ENCODE measurements at regions not wholly inside any gene's neighbourhood (a gene's known extent, or its start where the extent isn't known, plus 50 kb on each side); places are given as distances from the start of the nearest gene placed in this dataset.

DNA sequence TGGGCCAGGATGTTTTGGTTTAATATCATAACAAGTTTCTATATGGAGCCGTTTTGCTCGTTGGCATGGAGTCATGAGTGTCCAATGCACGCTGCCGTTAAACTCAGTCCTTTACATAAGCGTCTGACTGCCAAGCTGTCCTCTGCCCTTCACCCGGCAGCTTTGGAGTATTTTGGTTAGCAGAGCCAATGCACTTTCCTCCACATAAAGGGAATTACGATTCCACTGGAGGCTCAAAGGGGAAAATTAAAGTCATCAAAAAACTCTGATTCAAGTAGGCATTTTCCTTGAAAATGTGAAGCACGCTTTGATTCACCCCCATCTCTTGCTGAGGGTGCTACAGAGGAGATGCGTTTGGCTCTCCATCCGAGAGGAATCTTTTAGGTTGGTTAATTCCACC lies 144.4 kb upstream of the ARGLU1 start:
- no peak overlapping the region for H3K4me3 Mint-ChIP-seq

DNA sequence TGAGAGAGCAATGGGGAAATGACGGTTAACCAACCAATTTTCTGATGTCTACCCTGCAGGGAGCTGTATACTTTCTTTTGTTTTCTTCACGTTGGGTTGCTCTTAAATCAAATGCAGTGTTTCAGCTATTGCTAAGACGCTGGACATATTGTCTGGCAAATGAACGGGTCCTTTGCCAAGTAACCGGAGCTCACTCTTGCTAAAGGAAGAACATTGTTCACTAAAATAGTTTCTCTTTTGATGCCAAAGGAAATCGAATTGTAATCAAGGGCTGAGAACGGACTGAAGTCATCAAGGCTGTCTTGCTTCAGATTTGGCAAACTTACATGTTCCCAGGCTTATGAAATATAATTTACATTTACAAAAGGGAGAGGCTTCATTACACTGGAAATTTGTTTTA lies 142.3 kb upstream of the ARGLU1 start:
- Histone ChIP-seq H3K9me3 (ENCODE audit: control insufficient read depth in 1 of 2, insufficient read depth in 1 of 2, low read length in 2 of 2) (no peaks in the 10 kb centered on the region), H3K4me3 (ENCODE audit: low read length) (no peak overlapping the region), H3K27me3 (ENCODE audit: control insufficient read depth in 1 of 2, insufficient read depth in 2 of 2, low read length in 2 of 2) (no peaks in the 10 kb centered on the region), H3K27ac (ENCODE audit: low read depth in 1 of 2, low read length in 2 of 2) (no peak overlapping the region), H3K4me1 (ENCODE audit: insufficient read depth, low read length) (no peaks in the 10 kb centered on the region), H3K36me3 (ENCODE audit: insufficient read depth, low read length) (no peaks in the 10 kb centered on the region)
- TF ChIP-seq, protein P1, sequence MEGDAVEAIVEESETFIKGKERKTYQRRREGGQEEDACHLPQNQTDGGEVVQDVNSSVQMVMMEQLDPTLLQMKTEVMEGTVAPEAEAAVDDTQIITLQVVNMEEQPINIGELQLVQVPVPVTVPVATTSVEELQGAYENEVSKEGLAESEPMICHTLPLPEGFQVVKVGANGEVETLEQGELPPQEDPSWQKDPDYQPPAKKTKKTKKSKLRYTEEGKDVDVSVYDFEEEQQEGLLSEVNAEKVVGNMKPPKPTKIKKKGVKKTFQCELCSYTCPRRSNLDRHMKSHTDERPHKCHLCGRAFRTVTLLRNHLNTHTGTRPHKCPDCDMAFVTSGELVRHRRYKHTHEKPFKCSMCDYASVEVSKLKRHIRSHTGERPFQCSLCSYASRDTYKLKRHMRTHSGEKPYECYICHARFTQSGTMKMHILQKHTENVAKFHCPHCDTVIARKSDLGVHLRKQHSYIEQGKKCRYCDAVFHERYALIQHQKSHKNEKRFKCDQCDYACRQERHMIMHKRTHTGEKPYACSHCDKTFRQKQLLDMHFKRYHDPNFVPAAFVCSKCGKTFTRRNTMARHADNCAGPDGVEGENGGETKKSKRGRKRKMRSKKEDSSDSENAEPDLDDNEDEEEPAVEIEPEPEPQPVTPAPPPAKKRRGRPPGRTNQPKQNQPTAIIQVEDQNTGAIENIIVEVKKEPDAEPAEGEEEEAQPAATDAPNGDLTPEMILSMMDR (IDR thresholded peaks at IDR 0.05), result no peak
- Mint-ChIP-seq H3K9me3 (peaks cover 4% of the 10 kb centered on the region), H3K4me1 (ENCODE audit: low read depth) (no peaks in the 10 kb centered on the region), H3K4me3 (no peak overlapping the region), H3K27me3 (no peaks in the 10 kb centered on the region), H3K36me3 (ENCODE audit: low read depth) (no peaks in the 10 kb centered on the region), H3K27ac (no peak overlapping the region)
- ATAC-seq (ENCODE audit: poor library complexity) (no peak), DNase-seq (no peak)
- intact Hi-C loops (cut with DNase I, micrococcal nuclease), result no loop called here
- POLR2A ChIA-PET, result no interaction called here
- CTCF ChIA-PET, result no interaction called here

More for the DNA sequence above, 144.4 kb upstream of the ARGLU1 start:
- CTCF ChIA-PET, result no interaction called here
- H3K27ac ChIP-seq (ENCODE audit: low read depth in 1 of 2, low read length in 2 of 2), result no peak overlapping the region
- Mint-ChIP-seq H3K4me1 (ENCODE audit: low read depth) (no peaks in the 10 kb centered on the region), H3K9me3 (peaks cover 5% of the 10 kb centered on the region), H3K36me3 (ENCODE audit: low read depth) (no peaks in the 10 kb centered on the region), H3K27ac (no peak overlapping the region), H3K27me3 (no peaks in the 10 kb centered on the region)
- H3K4me3 ChIP-seq (ENCODE audit: low read length), result no peak overlapping the region
- POLR2A ChIA-PET, result no interaction called here
- no peaks in the 10 kb centered on the region for H3K36me3 ChIP-seq (ENCODE audit: insufficient read depth, low read length)
- TF ChIP-seq, protein P1 (IDR thresholded peaks at IDR 0.05), result no peak
- H3K27me3 ChIP-seq (ENCODE audit: control insufficient read depth in 1 of 2, insufficient read depth in 2 of 2, low read length in 2 of 2), result no peaks in the 10 kb centered on the region
- H3K9me3 ChIP-seq (ENCODE audit: control insufficient read depth in 1 of 2, insufficient read depth in 1 of 2, low read length in 2 of 2), result no peaks in the 10 kb centered on the region
- no peaks in the 10 kb centered on the region for H3K4me1 ChIP-seq (ENCODE audit: insufficient read depth, low read length)
- ATAC-seq (ENCODE audit: poor library complexity) (no peak), DNase-seq (no peak)
- intact Hi-C loops (cut with DNase I, micrococcal nuclease), result no loop called here

DNA sequence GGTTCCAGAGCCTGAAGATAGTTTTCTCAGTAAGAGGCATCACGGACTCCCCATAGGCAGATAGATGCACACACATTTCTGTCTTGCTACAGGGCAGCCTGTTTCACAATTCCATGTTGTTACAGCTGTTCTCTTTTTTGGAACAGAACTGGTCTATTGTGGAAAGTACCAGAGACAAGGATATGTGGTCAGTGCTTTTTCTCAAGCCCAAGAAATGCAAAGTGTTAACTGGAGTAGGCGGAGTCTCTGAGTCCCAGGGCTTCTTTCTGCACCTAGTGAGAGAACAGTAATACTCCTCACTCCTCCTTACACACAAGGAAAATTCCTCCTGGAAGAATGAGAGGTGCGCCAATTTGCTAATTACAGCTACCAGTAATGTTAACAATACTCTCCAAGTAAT lies 141.6 kb upstream of the ARGLU1 start:
- Histone ChIP-seq H3K9me3 (ENCODE audit: control insufficient read depth in 1 of 2, insufficient read depth in 1 of 2, low read length in 2 of 2) (no peaks in the 10 kb centered on the region), H3K27me3 (ENCODE audit: control insufficient read depth in 1 of 2, insufficient read depth in 2 of 2, low read length in 2 of 2) (no peaks in the 10 kb centered on the region), H3K27ac (ENCODE audit: low read depth in 1 of 2, low read length in 2 of 2) (no peak overlapping the region), H3K4me1 (ENCODE audit: insufficient read depth, low read length) (no peaks in the 10 kb centered on the region), H3K4me3 (ENCODE audit: low read length) (no peak overlapping the region), H3K36me3 (ENCODE audit: insufficient read depth, low read length) (no peaks in the 10 kb centered on the region)
- H3K9me3 Mint-ChIP-seq, result peaks cover 4% of the 10 kb centered on the region
- ChIA-PET CTCF (no interaction called here), POLR2A (no interaction called here)
- no peaks in the 10 kb centered on the region for H3K36me3 Mint-ChIP-seq (ENCODE audit: low read depth)
- DNase-seq (no peak), ATAC-seq (ENCODE audit: poor library complexity) (no peak)
- no peak overlapping the region for H3K4me3 Mint-ChIP-seq
- TF ChIP-seq, protein P1 (IDR thresholded peaks at IDR 0.05), result no peak
- no peak overlapping the region for H3K27ac Mint-ChIP-seq
- no peaks in the 10 kb centered on the region for H3K4me1 Mint-ChIP-seq (ENCODE audit: low read depth)
- intact Hi-C loops (cut with DNase I, micrococcal nuclease), result no loop called here
- H3K27me3 Mint-ChIP-seq, result peaks cover 4% of the 10 kb centered on the region

All from CD4-positive, alpha-beta T cell (primary cell).